Endodermal cell (in vitro differentiated cells): ENCODE measurements at regions not wholly inside any gene's neighbourhood (a gene's known extent, or its start where the extent isn't known, plus 50 kb on each side); places are given as distances from the start of the nearest gene placed in this dataset.
A peak's percentile ranks its signal among the peaks of the same experiment; 100 is the strongest.

Source experiments
- DNase-seq: peaks from one replicate; pipeline ENCODE4 v3.0.0-alpha.2; 2017
- H3K27ac ChIP-seq: 2 replicates; pipeline ENCODE4 v1.5.1; 2013; ENCODE audit warnings: mild to moderate bottlenecking, low read depth, low read length, moderate library complexity
- H3K27me3 ChIP-seq: 2 replicates; pipeline ENCODE4 v1.6.1; 2013; ENCODE audit warnings: mild to moderate bottlenecking, low read length, moderate library complexity; ENCODE audit not compliant: insufficient read depth, control insufficient read depth, poor library complexity, severe bottlenecking
- H3K36me3 ChIP-seq: 2 replicates; pipeline ENCODE4 v1.7.0; 2013; ENCODE audit warnings: mild to moderate bottlenecking, low read length, moderate library complexity; ENCODE audit not compliant: control insufficient read depth, insufficient read depth
- H3K4me1 ChIP-seq: one replicate; pipeline ENCODE4 v1.7.0; 2013; ENCODE audit warnings: low read length; ENCODE audit not compliant: control insufficient read depth, insufficient read depth
- H3K4me3 ChIP-seq: 2 replicates; pipeline ENCODE4 v1.5.1; 2013; ENCODE audit warnings: mild to moderate bottlenecking, low read length, moderate library complexity
- H3K9ac ChIP-seq: 2 replicates; pipeline ENCODE4 v1.6.1; 2013; ENCODE audit warnings: mild to moderate bottlenecking, low read length, moderate library complexity; ENCODE audit not compliant: poor library complexity, severe bottlenecking; ENCODE audit errors: extremely low read depth
- H3K9me3 ChIP-seq: 2 replicates; pipeline ENCODE4 v1.6.1; 2013; ENCODE audit warnings: mild to moderate bottlenecking, low read length, moderate library complexity; ENCODE audit not compliant: control insufficient read depth
- H3K27ac Mint-ChIP-seq: 2 replicates; pipeline ENCODE4 v1.8.0; 2020; ENCODE audit warnings: mixed read lengths
- H3K27me3 Mint-ChIP-seq: 2 replicates; pipeline ENCODE4 v1.8.0; 2021; ENCODE audit warnings: mild to moderate bottlenecking, mixed read lengths; ENCODE audit not compliant: insufficient read depth
- H3K36me3 Mint-ChIP-seq: 2 replicates; pipeline ENCODE4 v1.8.0; 2020; ENCODE audit warnings: low read depth, mixed read lengths
- H3K4me1 Mint-ChIP-seq: 2 replicates; pipeline ENCODE4 v1.8.0; 2020; ENCODE audit warnings: mixed read lengths
- H3K4me3 Mint-ChIP-seq: 2 replicates; pipeline ENCODE4 v1.8.0; 2020; ENCODE audit warnings: mild to moderate bottlenecking, moderate library complexity, mixed read lengths
- H3K9me3 Mint-ChIP-seq: 2 replicates; pipeline ENCODE4 v1.8.0; 2020; ENCODE audit warnings: mild to moderate bottlenecking, mixed read lengths
- CTCF ChIP-seq: fragments of 200-600 bp; sonication (generic); conservative IDR thresholded peaks from 2 replicates; pipeline ENCODE4 v1.5.0; 2021; ENCODE audit warnings: antibody characterized with exemption, mild to moderate bottlenecking
- WGBS, 2 experiments: methylation state at CpG; one replicate each; pipeline versions ENCODE4 v1.1.5 to v1.1.7; 2013; ENCODE audit warnings: missing lambda C conversion rate in 2 of 2, mixed read lengths in 1 of 2; ENCODE audit not compliant: insufficient coverage in 1 of 2, insufficient read length in 1 of 2; 5-methylcytosine and 5-hydroxymethylcytosine counted together

- no peak for TF ChIP-seq CTCF
- Mint-ChIP-seq H3K9me3 (no peaks in the 10 kb centered on the region), H3K4me1 (peaks cover 11% of the 10 kb centered on the region), H3K27ac (no peak overlapping the region), H3K4me3 (no peak overlapping the region), H3K27me3 (peaks cover 3% of the 10 kb centered on the region), H3K36me3 (no peaks in the 10 kb centered on the region)
- Histone ChIP-seq H3K36me3 (no peaks in the 10 kb centered on the region), H3K27me3 (no peaks in the 10 kb centered on the region), H3K9me3 (no peaks in the 10 kb centered on the region), H3K27ac (no peak overlapping the region), H3K9ac (no peak overlapping the region), H3K4me1 (peaks cover 3% of the 10 kb centered on the region), H3K4me3 (no peak overlapping the region)
- 78 to 87% methylated on average over 5 to 7 of the region's 7 CpGs for WGBS, 2 experiments
- DNase-seq, result no peak
These were observed 363.2 kb upstream of the SFSWAP start for GRCh38 chr12:131347732-131348131.

GRCh38 chr12:131348231-131348630 lies 362.7 kb upstream of the SFSWAP start:
- no peak overlapping the region for H3K4me3 ChIP-seq
- H3K9ac ChIP-seq, result no peak overlapping the region
- peaks cover 11% of the 10 kb centered on the region for H3K4me1 Mint-ChIP-seq
- H3K27ac Mint-ChIP-seq, result no peak overlapping the region
- DNase-seq, result peak; percentile 56
- H3K4me1 ChIP-seq, result peaks cover 3% of the 10 kb centered on the region
- peak overlapping the region; percentile 17 for H3K27ac ChIP-seq
- peaks cover 4% of the 10 kb centered on the region for H3K27me3 ChIP-seq
- H3K36me3 Mint-ChIP-seq, result no peaks in the 10 kb centered on the region
- peaks cover 6% of the 10 kb centered on the region for H3K27me3 Mint-ChIP-seq
- no peaks in the 10 kb centered on the region for H3K9me3 ChIP-seq
- no peaks in the 10 kb centered on the region for H3K36me3 ChIP-seq
- no peak overlapping the region for H3K4me3 Mint-ChIP-seq
- no peaks in the 10 kb centered on the region for H3K9me3 Mint-ChIP-seq
- WGBS, 2 experiments, result 43 to 79% methylated on average over 3 to 13 of the region's 13 CpGs
- TF ChIP-seq CTCF, result no peak

GRCh38 chr12:131348646-131349045 lies 362.2 kb upstream of the SFSWAP start:
- Mint-ChIP-seq H3K4me3 (no peak overlapping the region), H3K4me1 (peaks cover 11% of the 10 kb centered on the region), H3K27ac (no peak overlapping the region), H3K9me3 (no peaks in the 10 kb centered on the region), H3K36me3 (no peaks in the 10 kb centered on the region), H3K27me3 (peaks cover 10% of the 10 kb centered on the region)
- WGBS, 2 experiments, result 79 to 100% methylated on average over 1 to 4 of the region's 4 CpGs
- TF ChIP-seq CTCF, result no peak
- Histone ChIP-seq H3K4me1 (peaks cover 3% of the 10 kb centered on the region), H3K9ac (no peak overlapping the region), H3K27ac (no peak overlapping the region), H3K27me3 (peaks cover 8% of the 10 kb centered on the region), H3K36me3 (no peaks in the 10 kb centered on the region), H3K4me3 (no peak overlapping the region), H3K9me3 (no peaks in the 10 kb centered on the region)
- DNase-seq, result peak; percentile 31
